IMR-90 (cell line): ENCODE measurements at regions not wholly inside any gene's neighbourhood (a gene's known extent, or its start where the extent isn't known, plus 50 kb on each side); places are given as distances from the start of the nearest gene placed in this dataset.

Source experiments
- SMC3 ChIP-seq: fragments of 150-350 bp; IDR thresholded peaks from 2 replicates; pipeline ENCODE4 v1.6.1; 2016; ENCODE audit warnings: low read depth, mild to moderate bottlenecking, antibody characterized with exemption, low read length, moderate library complexity
- TF ChIP-seq, protein P1 (sequence below): conservative IDR thresholded peaks from 2 replicates; pipeline ENCODE4 v1.5.1; 2012; ENCODE audit warnings: mild to moderate bottlenecking, low read depth, low read length, improper control_type of control experiment

- TF ChIP-seq, protein P1, sequence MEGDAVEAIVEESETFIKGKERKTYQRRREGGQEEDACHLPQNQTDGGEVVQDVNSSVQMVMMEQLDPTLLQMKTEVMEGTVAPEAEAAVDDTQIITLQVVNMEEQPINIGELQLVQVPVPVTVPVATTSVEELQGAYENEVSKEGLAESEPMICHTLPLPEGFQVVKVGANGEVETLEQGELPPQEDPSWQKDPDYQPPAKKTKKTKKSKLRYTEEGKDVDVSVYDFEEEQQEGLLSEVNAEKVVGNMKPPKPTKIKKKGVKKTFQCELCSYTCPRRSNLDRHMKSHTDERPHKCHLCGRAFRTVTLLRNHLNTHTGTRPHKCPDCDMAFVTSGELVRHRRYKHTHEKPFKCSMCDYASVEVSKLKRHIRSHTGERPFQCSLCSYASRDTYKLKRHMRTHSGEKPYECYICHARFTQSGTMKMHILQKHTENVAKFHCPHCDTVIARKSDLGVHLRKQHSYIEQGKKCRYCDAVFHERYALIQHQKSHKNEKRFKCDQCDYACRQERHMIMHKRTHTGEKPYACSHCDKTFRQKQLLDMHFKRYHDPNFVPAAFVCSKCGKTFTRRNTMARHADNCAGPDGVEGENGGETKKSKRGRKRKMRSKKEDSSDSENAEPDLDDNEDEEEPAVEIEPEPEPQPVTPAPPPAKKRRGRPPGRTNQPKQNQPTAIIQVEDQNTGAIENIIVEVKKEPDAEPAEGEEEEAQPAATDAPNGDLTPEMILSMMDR = no peak
- TF ChIP-seq SMC3 = no peak
These were observed 241.8 kb upstream of the NR2F2 start for GRCh38 chr15:96088650-96089049.
